HG03280 (cell line): ENCODE measurements at regions not wholly inside any gene's neighbourhood (a gene's known extent, or its start where the extent isn't known, plus 50 kb on each side); places are given as distances from the start of the nearest gene placed in this dataset.
"Not testable (repeated sequence)": the region's sequence is repeated elsewhere in the genome, so short reads cannot be mapped to it uniquely, and the experiment has no call there.

Experiments
- ATAC-seq: cut with Tn5 transposase; IDR thresholded peaks from one replicate; pipeline ENCODE4 v1.9.1; 2021; ENCODE audit warnings: mild to moderate bottlenecking, moderate library complexity; ENCODE audit not compliant: unreplicated experiment

DNA sequence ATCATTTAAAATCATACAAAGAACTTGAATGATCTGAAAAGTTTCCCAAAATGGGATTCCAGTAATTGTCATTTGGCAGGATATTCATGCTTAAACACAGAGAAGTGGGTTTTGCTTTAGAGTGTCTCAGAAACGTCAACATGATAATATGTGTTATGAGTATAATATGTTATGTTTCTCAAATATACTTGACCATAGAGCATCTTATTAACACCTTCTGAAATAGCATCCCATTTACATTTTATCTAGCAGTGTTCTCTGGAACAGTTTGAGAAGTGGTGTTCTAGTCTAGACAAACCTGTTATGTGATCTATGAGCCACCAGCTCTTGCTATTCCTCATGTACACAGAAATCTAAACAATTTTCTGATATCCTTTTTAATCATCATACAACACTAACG lies 588.8 kb upstream of the PBX1 start:
- no peak for ATAC-seq

DNA sequence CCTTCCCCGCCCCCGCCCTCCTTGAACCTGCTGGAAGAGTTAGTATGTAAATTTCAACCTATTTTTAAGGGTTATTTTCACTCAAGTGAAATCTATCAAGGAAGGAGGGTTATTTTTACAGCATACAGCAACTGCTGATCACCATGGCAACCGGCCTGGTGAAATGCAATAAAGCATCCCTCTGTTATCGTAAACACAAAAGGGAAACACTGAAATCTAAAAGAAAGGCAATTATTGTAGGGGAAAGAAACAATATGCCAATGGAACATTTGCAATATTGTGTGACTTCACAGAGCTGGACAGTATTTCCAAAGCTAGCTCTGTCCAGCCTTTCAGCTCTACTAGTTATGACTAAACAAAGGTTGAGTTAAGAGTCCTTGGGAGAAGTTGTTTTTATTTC lies 588.3 kb upstream of the PBX1 start:
- ATAC-seq: no peak

DNA sequence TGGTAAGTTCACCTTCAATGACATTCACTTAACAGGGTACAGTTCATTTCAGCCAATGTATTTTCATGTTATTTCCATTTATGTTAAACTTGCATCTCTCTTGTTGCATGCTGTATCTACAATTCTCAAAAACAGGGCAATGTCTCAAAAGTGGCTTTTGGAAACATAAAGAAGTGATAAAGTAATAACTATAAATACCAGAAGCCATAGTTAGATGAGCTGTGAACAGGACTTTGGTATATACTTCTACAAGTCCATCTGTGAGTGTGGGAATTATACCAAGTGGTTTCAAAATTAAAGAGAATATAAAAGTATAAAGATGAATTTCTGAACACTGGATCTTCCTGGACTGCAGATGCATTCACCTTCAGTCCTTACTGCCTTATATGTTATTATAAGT lies 585.4 kb upstream of the PBX1 start:
- no peak for ATAC-seq

GRCh38 chr1:163974120-163974519 lies 584.9 kb upstream of the PBX1 start:
- no peak for ATAC-seq

DNA sequence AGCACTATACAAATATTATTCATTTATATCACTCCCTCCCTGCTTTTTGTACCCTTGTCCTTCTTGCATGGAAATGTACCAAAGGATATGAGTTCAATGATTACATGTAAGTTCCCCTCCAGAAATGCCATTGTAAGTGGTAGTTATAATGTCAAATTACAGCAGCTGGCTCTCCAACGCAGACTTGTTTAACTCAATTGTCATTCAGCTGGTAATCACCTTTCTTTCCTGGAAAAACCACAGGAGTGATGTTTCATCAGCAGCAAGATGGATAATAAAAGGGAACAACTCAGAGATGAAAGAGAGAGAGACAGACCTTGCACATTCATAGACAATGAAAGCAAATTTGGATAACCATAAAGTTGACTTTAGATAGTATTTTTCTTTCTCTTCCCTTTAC lies 578.6 kb upstream of the PBX1 start:
- ATAC-seq: no peak

- ATAC-seq: no peak
Observed at GRCh38 chr1:163981500-163982030, 577.4 kb upstream of the PBX1 start.

DNA sequence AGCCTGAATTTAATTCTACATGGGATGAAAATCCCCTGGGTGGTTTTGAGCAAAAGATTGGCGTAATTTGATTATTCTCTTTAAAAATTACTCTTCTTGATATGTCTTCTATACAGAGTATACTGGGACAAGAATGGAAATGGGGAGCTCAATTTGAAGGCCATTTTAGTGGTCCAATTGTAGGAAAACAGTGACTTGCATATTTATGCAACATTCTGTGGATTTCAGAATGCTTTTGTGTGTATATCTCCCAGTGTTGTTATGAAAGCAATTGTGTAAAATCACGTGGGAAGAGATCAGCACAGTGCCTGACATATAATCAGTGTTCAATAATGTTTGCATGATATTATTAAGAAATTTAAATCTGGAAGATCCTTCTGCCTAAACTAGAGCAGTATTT lies 575.9 kb upstream of the PBX1 start:
- no peak for ATAC-seq

DNA sequence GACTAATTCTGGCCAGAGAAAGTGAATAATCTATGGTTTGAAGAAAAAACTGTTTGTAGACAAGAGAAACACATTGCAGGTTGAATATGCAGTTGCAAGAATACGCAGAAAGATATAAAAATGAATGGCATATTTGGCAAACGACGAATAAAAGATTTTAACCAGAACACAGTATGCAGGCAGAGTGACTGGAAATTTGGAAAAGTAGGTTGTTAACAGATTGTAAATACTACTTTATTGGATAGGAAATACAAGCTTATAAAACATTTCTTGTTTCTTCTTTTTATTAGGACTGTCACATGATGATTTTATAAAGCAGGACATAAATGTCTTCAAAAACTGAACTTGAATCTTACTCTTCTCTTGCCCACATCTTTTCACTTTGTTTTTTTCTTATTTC lies 573.3 kb upstream of the PBX1 start:
- ATAC-seq: no peak

DNA sequence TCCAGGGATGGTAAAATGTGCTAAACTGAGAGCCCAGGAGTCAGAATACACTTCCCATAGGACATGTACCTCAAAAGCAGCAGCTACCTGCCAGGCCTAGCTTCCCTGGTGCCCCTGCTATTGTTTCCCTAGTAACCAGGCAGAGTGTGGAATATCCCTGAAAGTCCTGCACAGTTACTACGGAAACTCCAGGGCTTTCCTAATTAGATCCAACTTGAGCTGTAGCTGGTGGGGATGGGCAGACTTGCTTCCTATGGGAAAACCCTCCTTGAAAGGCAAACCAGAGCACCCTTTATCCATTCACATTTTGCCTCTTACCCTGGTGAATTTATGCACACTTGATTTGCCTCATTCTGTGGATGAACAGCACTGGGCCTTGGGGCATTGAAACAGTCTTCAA lies 559.9 kb upstream of the PBX1 start:
- no peak for ATAC-seq

GRCh38 chr1:164006186-164006585 lies 552.8 kb upstream of the PBX1 start:
- not testable (repeated sequence) for ATAC-seq

DNA sequence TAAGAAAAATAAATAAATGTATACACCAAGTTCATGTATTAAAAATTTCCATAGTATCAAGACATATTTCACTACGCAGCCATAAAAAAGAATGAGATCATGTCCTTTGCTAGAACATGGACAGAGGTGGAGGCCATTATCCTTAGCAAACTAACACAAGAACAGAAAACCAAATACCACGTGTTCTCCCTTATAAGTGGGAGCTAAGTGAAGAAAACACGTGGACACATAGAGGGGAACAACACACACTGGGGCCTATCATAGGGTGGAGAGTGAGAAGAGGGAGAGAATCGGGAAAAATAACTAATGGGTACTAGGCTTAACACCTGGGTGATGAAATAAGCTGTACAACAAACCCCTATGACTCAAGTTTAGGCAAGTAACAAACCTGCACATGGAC lies 552.4 kb upstream of the PBX1 start:
- no peak for ATAC-seq

DNA sequence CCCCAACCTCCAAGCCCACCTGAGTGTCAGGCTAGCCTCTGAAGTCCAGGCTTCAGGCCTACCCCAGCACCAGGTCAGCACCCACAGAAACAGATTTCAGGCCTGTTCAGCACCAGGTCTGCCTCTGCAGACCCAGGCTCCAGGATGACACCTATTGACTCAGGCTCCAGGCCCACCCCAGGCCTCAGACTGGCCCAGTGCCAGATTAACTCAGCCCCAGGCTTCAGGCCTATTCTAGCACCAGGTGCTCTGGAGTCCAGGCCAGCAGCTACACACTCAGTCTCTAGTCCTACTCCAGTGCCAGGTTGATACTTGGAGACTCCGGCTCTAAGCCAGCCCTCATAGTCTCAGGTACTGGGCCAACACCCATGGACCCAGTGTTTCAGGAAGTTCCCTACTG lies 541.7 kb upstream of the PBX1 start:
- ATAC-seq: no peak

DNA sequence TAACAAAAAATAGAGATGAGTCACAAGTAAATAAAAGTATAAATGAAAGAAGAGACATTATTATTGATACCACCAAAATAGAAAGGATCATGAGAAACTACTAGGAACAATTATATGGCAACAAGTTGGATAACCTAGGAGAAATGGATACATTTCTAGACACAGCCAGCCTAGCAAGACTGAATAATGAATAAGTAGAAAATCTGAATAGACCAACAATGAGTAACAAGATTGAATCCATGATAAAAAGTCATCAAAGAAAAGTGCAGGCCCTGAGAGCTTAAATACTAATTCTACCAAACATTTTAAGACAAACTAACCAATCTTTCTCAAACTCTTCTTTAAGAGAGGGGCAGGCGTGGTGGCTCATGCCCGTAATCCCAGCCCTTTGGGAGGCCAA lies 538.6 kb upstream of the PBX1 start:
- no peak for ATAC-seq

- no peak for ATAC-seq
Observed at GRCh38 chr1:164021813-164022212, 537.2 kb upstream of the PBX1 start.

- ATAC-seq: no peak
Observed at GRCh38 chr1:164033782-164034181, 525.2 kb upstream of the PBX1 start.

DNA sequence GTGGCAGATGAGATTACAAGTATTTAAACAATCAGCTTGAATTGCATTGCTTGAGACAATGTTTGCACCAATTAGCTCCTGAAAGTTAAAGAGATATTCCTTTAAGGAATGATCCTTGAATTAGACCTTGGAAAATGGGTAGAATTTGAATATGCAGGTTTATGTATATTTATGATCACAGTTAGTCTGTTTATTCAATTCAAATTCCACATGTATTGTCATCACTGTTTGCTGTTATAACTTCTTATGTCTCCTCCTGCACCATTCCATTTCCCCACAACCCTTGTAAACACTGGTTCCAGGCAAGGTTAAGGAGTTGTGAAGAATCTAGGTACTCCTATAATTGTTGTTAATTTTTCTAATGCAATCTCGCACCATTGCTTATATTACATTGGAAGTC lies 518.2 kb upstream of the PBX1 start:
- ATAC-seq: no peak

DNA sequence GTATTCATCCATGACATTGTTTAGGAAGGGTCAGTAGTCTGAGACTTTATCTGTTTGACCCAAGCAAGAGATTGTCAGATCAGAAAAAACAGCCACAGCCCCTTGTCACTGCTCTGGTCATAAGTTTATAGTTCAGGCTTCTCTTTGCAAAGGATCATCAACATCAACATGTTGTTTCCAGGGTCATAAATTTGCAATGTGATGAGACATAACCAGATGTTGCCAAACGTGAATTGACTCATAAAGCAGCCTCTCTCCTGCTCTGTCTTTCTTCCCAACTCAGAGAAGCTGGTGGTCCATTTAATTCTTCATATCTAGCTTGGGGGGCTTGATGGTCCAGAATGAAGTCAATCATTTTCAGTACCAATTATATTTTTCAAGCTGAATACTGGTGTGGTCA lies 507.2 kb upstream of the PBX1 start:
- ATAC-seq: no peak

GRCh38 chr1:164054331-164054730 lies 504.7 kb upstream of the PBX1 start:
- no peak for ATAC-seq

DNA sequence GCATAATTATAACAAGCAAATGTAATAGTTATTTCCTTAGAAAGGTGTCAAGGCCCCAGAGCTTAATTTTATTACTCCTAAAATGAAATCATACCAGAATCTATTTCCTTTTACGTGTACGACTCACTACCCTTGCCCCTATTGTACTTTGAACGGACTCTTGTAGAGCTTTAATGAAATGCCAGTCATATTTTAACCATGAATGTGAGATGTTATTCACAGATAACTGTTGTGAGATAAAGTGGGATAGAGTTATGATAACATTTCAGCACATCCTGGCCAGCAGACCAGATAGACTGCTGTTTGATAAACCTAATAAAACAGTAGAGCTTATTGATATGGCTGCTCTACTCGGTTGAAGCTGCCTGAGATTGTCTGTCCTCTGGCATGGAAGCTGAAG lies 500.8 kb upstream of the PBX1 start:
- ATAC-seq: no peak

DNA sequence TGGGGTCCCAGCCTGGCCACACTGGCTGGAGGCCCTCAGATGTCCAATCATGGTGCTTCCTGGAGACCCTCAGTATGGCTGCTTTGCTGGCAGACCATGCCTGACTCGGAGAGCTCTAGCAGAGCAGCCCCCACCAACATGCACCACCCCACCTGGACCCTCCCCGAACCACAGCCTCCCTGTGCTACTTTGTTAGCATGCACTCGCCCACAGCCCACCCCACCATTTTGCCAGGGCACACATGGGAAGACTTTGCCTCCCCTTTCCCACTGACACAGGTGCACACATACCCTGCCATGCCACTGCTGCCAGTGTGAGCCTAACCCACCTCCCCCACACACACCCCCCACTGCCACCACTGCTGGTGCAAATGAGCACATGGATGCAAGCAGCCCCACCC lies 497.5 kb upstream of the PBX1 start:
- no peak for ATAC-seq

DNA sequence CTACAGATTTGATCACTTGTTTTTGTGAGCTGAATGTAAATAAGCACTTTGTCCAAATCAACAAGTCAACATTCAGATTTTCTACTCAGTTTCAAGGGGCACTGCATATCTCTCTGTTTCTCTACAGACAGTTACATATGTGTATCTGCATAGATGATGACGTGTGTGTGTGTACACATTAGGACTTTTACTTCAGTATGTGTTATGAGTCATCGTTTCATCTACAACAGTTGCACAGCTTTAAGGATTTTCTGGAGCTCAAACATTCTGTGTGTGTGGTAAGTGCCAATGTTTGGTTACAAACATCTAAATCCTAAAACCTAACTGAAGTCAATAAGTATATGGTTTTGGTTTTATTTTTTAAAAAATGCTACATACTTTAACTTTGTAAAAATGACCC lies 494.5 kb upstream of the PBX1 start:
- ATAC-seq: no peak

- no peak for ATAC-seq
Observed at GRCh38 chr1:164071288-164071687, 487.7 kb upstream of the PBX1 start.

DNA sequence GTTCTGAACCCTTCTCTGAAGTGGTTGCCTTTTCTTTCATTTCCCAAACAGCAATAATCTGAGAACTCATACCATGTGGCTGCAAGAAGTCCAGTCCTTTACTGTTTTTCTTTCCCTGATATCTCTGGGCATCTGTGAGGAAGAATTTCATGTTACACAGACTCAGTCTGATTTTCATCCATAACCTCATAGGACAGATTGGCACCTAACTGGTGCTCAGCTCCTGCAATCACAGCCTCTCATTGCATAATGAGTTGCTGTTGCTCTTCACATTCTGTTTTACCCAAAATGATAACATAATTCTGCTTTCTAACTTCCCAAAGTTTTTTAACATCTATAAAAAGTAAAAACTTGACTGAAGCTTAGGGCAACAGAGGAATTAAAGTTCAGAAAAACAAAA lies 472.2 kb upstream of the PBX1 start:
- ATAC-seq: no peak

GRCh38 chr1:164087906-164088453 lies 471.0 kb upstream of the PBX1 start:
- no peak for ATAC-seq
